Osteocyte (in vitro differentiated cells): ENCODE measurements at regions not wholly inside any gene's neighbourhood (a gene's known extent, or its start where the extent isn't known, plus 50 kb on each side); places are given as distances from the start of the nearest gene placed in this dataset.

Source experiments
- DNase-seq: peaks from one replicate; pipeline ENCODE4 v3.0.0; 2021; ENCODE audit warnings: mixed read lengths; ENCODE audit not compliant: unreplicated experiment; ENCODE audit errors: extremely low spot score
- H3K27ac Mint-ChIP-seq: one replicate; pipeline ENCODE4 v1.8.0; 2021; ENCODE audit warnings: mild to moderate bottlenecking, mixed read lengths; ENCODE audit not compliant: unreplicated experiment
- H3K27me3 Mint-ChIP-seq: one replicate; pipeline ENCODE4 v1.8.0; 2021; ENCODE audit warnings: mixed read lengths; ENCODE audit not compliant: unreplicated experiment
- H3K36me3 Mint-ChIP-seq: one replicate; pipeline ENCODE4 v1.8.0; 2021; ENCODE audit warnings: mixed read lengths; ENCODE audit not compliant: unreplicated experiment
- H3K4me1 Mint-ChIP-seq: one replicate; pipeline ENCODE4 v1.8.0; 2021; ENCODE audit warnings: mixed read lengths; ENCODE audit not compliant: unreplicated experiment
- H3K4me3 Mint-ChIP-seq: one replicate; pipeline ENCODE4 v1.8.0; 2021; ENCODE audit warnings: mild to moderate bottlenecking, moderate library complexity, mixed read lengths; ENCODE audit not compliant: unreplicated experiment
- H3K9me3 Mint-ChIP-seq: one replicate; pipeline ENCODE4 v1.8.0; 2021; ENCODE audit warnings: mixed read lengths; ENCODE audit not compliant: unreplicated experiment
- CTCF ChIP-seq: fragments of 200-600 bp; sonication (generic); IDR thresholded peaks from 2 replicates; pipeline ENCODE4 v1.5.0; 2021; ENCODE audit warnings: antibody characterized with exemption, mild to moderate bottlenecking, moderate library complexity

- Mint-ChIP-seq H3K36me3 (peaks cover 5% of the 10 kb centered on the region), H3K4me3 (no peak overlapping the region), H3K9me3 (peaks cover 14% of the 10 kb centered on the region), H3K27me3 (no peaks in the 10 kb centered on the region), H3K27ac (no peak overlapping the region), H3K4me1 (peaks cover 11% of the 10 kb centered on the region)
- TF ChIP-seq CTCF = no peak
- DNase-seq = no peak
Observed at GRCh38 chr12:22788913-22789312, 163.9 kb downstream of the ETNK1 start.

GRCh38 chr12:22792138-22792537 is 167.2 kb downstream of the ETNK1 start:
- H3K27me3 Mint-ChIP-seq = no peaks in the 10 kb centered on the region

DNA sequence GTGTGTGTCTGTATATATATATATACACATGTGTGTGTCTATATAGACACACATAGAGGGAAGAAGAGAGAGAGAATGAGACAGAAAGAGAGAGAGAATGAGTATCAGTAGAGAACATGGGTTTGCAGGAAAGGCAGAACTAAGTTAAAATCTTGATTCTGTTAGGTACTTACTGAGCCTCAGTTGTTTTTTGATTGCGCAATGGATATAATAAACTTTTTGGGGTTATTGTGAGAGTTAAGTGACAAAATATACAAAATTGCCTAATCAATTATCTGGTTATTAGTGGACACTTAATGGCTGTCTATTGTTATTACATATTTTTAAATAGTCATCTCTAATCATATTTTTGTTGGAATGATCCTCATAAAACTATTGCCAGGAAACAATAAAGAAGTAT is 169.0 kb downstream of the ETNK1 start:
- DNase-seq = no peak
- Mint-ChIP-seq H3K4me1 (peaks cover 2% of the 10 kb centered on the region), H3K27ac (no peak overlapping the region), H3K36me3 (peaks cover 3% of the 10 kb centered on the region), H3K4me3 (no peak overlapping the region), H3K9me3 (peaks cover 4% of the 10 kb centered on the region), H3K27me3 (no peaks in the 10 kb centered on the region)
- TF ChIP-seq CTCF = no peak

More at GRCh38 chr12:22792138-22792537, 167.2 kb downstream of the ETNK1 start:
- no peak for DNase-seq
- Mint-ChIP-seq H3K27ac (no peak overlapping the region), H3K4me3 (no peak overlapping the region), H3K4me1 (peaks cover 10% of the 10 kb centered on the region), H3K9me3 (peaks cover 8% of the 10 kb centered on the region), H3K36me3 (peaks cover 5% of the 10 kb centered on the region)
- TF ChIP-seq CTCF = no peak

DNA sequence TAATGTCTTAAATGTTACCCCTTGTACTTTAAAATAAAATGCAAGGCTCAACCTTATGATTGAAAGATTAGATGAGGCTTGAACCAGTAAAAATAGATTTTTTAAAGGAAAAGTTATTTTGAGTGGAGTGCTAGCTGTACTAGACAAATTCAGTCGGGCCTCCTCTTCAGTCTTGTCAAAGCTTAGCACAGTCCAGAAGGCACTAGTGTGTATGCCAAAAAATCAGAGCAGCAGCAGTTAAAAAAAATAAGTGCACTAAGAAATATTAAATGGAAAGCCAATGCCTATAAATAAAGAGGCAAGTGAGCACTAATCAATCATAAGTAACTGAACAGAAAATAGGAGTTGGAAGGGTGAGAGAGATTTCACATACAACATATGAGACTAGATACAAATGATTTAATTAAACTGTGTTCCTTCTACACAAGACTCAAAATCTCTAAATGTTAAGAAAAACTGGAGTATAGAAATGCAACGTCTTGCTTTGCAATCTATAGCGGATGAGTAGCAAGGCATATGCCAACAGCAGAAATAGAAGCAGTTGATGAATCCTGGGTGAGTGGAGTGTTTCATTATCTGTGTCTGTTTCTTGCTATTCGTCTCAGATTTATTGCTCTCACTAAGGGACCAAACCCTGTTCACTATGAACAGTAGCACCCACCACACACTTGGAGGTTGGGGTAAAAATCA is 172.1 kb downstream of the ETNK1 start:
- no peak overlapping the region for H3K4me3 Mint-ChIP-seq
- DNase-seq = no peak
- H3K27me3 Mint-ChIP-seq = no peaks in the 10 kb centered on the region
- H3K27ac Mint-ChIP-seq = no peak overlapping the region
- H3K4me1 Mint-ChIP-seq = peaks cover 6% of the 10 kb centered on the region
- no peaks in the 10 kb centered on the region for H3K9me3 Mint-ChIP-seq
- H3K36me3 Mint-ChIP-seq = no peaks in the 10 kb centered on the region
- TF ChIP-seq CTCF = no peak

DNA sequence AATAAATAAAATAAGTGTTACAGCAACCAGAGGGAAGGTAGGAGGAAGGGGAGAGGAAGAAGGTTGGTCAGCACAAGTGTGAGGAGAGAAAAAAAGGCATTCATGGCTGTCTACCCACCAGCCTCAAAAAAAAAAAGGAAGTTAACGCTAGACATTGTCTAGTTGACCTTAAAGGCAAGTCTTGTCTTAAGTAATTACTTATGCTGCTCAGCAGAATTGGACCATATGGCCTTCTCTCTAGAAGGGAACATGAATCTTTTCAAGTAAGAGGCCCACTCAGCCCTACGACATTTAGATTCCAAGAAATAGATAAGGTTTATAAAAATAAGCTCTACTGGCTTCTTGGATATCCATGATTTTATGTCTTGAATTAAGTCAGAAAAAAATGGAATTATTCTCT is 172.7 kb downstream of the ETNK1 start:
- no peak overlapping the region for H3K4me3 Mint-ChIP-seq
- no peak for DNase-seq
- TF ChIP-seq CTCF = no peak
- no peaks in the 10 kb centered on the region for H3K36me3 Mint-ChIP-seq
- peaks cover 11% of the 10 kb centered on the region for H3K4me1 Mint-ChIP-seq
- no peaks in the 10 kb centered on the region for H3K9me3 Mint-ChIP-seq
- no peak overlapping the region for H3K27ac Mint-ChIP-seq
- no peaks in the 10 kb centered on the region for H3K27me3 Mint-ChIP-seq
